ENCODE measurements at regions not wholly inside any gene's neighbourhood (a gene's known extent, or its start where the extent isn't known, plus 50 kb on each side); places are given as distances from the start of the nearest gene placed in this dataset.

DNA sequence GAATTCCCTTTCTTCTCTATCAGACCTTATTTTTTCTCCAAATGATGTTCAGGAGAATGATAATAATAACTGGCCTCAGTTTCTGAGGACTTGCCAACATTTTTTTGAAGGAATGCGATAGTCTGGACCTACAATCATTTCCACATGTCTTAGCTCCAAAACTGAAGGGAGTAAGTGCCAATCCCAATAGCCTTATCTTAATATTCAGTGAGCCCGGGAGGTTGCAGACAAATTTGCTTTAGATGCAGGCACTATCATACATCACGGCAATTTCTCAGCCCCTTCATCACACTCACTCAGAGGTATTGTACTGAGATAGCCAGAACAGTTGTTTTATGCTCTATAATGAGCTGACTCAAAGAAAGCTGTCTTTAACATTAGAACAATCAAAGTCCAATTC, 796.9 kb downstream of the ADGRL2 start:
- DNase-seq (ENCODE audit: low spot score): no peak
- Mint-ChIP-seq H3K27ac (no peak overlapping the region), H3K36me3 (ENCODE audit: low read depth) (no peaks in the 10 kb centered on the region), H3K27me3 (ENCODE audit: low read depth) (no peaks in the 10 kb centered on the region), H3K4me3 (no peak overlapping the region), H3K4me1 (ENCODE audit: low read depth) (peaks cover 2% of the 10 kb centered on the region), H3K9me3 (no peaks in the 10 kb centered on the region)

DNA sequence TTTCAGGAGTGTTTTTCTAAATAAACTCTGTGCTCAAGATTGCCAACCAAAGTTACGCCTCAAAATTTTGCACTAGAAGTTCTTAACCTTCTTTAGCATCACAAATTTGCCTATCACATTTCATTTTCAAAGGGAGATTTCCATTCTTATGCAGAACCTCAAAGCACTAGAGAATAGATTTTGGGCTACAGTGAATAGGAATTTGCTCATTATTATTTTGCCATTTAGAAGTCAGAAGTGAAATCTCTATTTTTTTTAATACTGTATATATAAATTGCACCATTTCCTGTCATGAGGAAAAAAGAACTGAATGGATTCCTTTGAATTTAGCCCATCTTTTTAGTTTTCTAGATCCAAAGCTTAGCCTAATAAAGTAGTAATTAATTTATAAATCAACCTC, 796.4 kb downstream of the ADGRL2 start:
- Mint-ChIP-seq H3K36me3 (ENCODE audit: low read depth) (no peaks in the 10 kb centered on the region), H3K27ac (no peak overlapping the region), H3K9me3 (no peaks in the 10 kb centered on the region), H3K4me3 (no peak overlapping the region), H3K4me1 (ENCODE audit: low read depth) (peaks cover 2% of the 10 kb centered on the region), H3K27me3 (ENCODE audit: low read depth) (no peaks in the 10 kb centered on the region)
- no peak for DNase-seq (ENCODE audit: low spot score)

DNA sequence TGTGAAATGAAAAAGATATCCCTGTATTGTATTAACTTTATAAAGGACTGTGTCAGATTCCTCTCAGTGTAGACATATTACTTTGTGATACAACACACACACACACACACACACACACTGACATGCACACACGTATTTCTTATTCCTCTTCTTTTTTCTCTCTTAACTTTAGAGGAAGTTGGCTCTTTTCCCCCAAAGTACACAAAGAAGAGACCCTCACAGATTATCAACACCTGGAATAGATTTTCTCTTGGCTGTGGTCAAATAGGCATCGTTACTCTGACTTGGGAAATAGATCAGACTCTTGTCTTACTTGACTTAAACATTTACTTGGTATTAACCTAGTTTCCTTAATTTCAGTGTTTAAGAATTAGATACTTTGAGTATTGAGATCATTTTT, 792.8 kb downstream of the ADGRL2 start:
- Mint-ChIP-seq H3K27ac (no peak overlapping the region), H3K4me1 (ENCODE audit: low read depth) (no peaks in the 10 kb centered on the region), H3K9me3 (no peaks in the 10 kb centered on the region), H3K36me3 (ENCODE audit: low read depth) (no peaks in the 10 kb centered on the region), H3K27me3 (ENCODE audit: low read depth) (no peaks in the 10 kb centered on the region), H3K4me3 (no peak overlapping the region)
- DNase-seq (ENCODE audit: low spot score): no peak

GRCh38 chr1:82589588-82589987, 788.9 kb downstream of the ADGRL2 start:
- H3K4me3 Mint-ChIP-seq: no peak overlapping the region
- H3K27me3 Mint-ChIP-seq (ENCODE audit: low read depth): no peaks in the 10 kb centered on the region
- H3K27ac Mint-ChIP-seq: no peak overlapping the region
- no peak for DNase-seq (ENCODE audit: low spot score)
- H3K9me3 Mint-ChIP-seq: no peaks in the 10 kb centered on the region
- H3K4me1 Mint-ChIP-seq (ENCODE audit: low read depth): no peaks in the 10 kb centered on the region
- no peaks in the 10 kb centered on the region for H3K36me3 Mint-ChIP-seq (ENCODE audit: low read depth)

- no peaks in the 10 kb centered on the region for H3K27me3 Mint-ChIP-seq (ENCODE audit: low read depth)
- H3K36me3 Mint-ChIP-seq (ENCODE audit: low read depth): no peaks in the 10 kb centered on the region
- DNase-seq (ENCODE audit: low spot score): no peak
- H3K4me1 Mint-ChIP-seq (ENCODE audit: low read depth): no peaks in the 10 kb centered on the region
- no peak overlapping the region for H3K4me3 Mint-ChIP-seq
- no peak overlapping the region for H3K27ac Mint-ChIP-seq
- H3K9me3 Mint-ChIP-seq: peaks cover 3% of the 10 kb centered on the region
Observed at GRCh38 chr1:82587371-82587770, 786.6 kb downstream of the ADGRL2 start.

DNA sequence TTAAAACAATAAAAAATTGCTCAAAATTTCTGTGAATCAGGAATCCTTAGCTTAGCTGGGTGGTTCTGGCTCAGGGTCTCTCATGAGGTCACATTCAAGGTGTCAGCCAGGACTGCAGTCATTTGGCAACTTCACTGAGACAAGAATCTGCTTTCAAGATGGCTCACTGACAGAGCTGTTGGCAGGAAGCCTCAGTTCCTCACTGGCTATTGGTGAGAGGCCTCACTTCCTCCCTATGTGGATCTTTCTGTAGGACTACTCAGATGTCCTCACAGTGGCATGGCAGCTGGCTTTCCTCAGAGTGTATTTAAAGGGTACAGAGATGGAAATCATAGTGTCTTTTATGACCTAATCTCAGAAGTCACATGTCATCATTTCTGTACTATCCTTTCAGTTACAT, 785.7 kb downstream of the ADGRL2 start:
- Mint-ChIP-seq H3K36me3 (ENCODE audit: low read depth) (no peaks in the 10 kb centered on the region), H3K27me3 (ENCODE audit: low read depth) (no peaks in the 10 kb centered on the region), H3K27ac (no peak overlapping the region), H3K4me1 (ENCODE audit: low read depth) (no peaks in the 10 kb centered on the region), H3K4me3 (no peak overlapping the region), H3K9me3 (peaks cover 3% of the 10 kb centered on the region)
- no peak for DNase-seq (ENCODE audit: low spot score)

DNA sequence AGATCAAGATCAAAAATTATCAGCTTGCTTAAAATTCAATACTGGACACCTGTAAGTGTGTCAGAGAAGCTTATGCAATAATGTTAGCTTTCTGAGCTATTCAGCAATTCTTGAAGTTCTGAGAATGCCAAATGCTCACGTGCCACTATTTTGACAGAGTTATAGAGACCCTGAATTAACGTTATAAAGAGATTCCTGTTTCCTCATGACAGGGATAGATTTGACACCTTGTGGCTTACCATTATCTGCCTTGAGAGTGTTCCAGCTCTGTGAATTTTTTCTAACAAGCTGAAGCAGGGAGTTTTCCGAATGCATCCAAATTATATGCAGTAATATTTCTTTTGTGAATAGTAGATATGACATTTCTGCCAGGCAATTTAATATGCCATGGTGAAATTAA, 781.6 kb downstream of the ADGRL2 start:
- no peak overlapping the region for H3K27ac Mint-ChIP-seq
- H3K36me3 Mint-ChIP-seq (ENCODE audit: low read depth): no peaks in the 10 kb centered on the region
- DNase-seq (ENCODE audit: low spot score): no peak
- H3K4me3 Mint-ChIP-seq: no peak overlapping the region
- no peaks in the 10 kb centered on the region for H3K27me3 Mint-ChIP-seq (ENCODE audit: low read depth)
- peaks cover 3% of the 10 kb centered on the region for H3K9me3 Mint-ChIP-seq
- H3K4me1 Mint-ChIP-seq (ENCODE audit: low read depth): no peaks in the 10 kb centered on the region

GRCh38 chr1:82578086-82578726, 777.5 kb downstream of the ADGRL2 start:
- Mint-ChIP-seq H3K27ac (no peak overlapping the region), H3K27me3 (ENCODE audit: low read depth) (no peaks in the 10 kb centered on the region), H3K9me3 (peaks cover 2% of the 10 kb centered on the region)

GRCh38 chr1:82567348-82567747, 766.6 kb downstream of the ADGRL2 start:
- Mint-ChIP-seq H3K9me3 (no peaks in the 10 kb centered on the region), H3K4me3 (no peak overlapping the region), H3K36me3 (ENCODE audit: low read depth) (no peaks in the 10 kb centered on the region), H3K4me1 (ENCODE audit: low read depth) (no peaks in the 10 kb centered on the region), H3K27me3 (ENCODE audit: low read depth) (no peaks in the 10 kb centered on the region), H3K27ac (no peak overlapping the region)
- DNase-seq (ENCODE audit: low spot score): no peak

More at GRCh38 chr1:82578086-82578726, 777.5 kb downstream of the ADGRL2 start:
- H3K4me1 Mint-ChIP-seq (ENCODE audit: low read depth): no peaks in the 10 kb centered on the region
- H3K36me3 Mint-ChIP-seq (ENCODE audit: low read depth): no peaks in the 10 kb centered on the region
- no peak for DNase-seq (ENCODE audit: low spot score)
- no peak overlapping the region for H3K4me3 Mint-ChIP-seq

GRCh38 chr1:82565546-82565945, 764.8 kb downstream of the ADGRL2 start:
- no peaks in the 10 kb centered on the region for H3K4me1 Mint-ChIP-seq (ENCODE audit: low read depth)
- no peak overlapping the region for H3K4me3 Mint-ChIP-seq
- no peaks in the 10 kb centered on the region for H3K36me3 Mint-ChIP-seq (ENCODE audit: low read depth)
- H3K9me3 Mint-ChIP-seq: no peaks in the 10 kb centered on the region
- no peak for DNase-seq (ENCODE audit: low spot score)
- no peak overlapping the region for H3K27ac Mint-ChIP-seq
- no peaks in the 10 kb centered on the region for H3K27me3 Mint-ChIP-seq (ENCODE audit: low read depth)

- no peak for DNase-seq (ENCODE audit: low spot score)
- Mint-ChIP-seq H3K9me3 (no peaks in the 10 kb centered on the region), H3K27ac (no peak overlapping the region), H3K36me3 (ENCODE audit: low read depth) (no peaks in the 10 kb centered on the region), H3K4me1 (ENCODE audit: low read depth) (no peaks in the 10 kb centered on the region), H3K4me3 (no peak overlapping the region), H3K27me3 (ENCODE audit: low read depth) (no peaks in the 10 kb centered on the region)
Observed at GRCh38 chr1:82565146-82565545, 764.4 kb downstream of the ADGRL2 start.

GRCh38 chr1:82564333-82564732, 763.6 kb downstream of the ADGRL2 start:
- Mint-ChIP-seq H3K27ac (no peak overlapping the region), H3K36me3 (ENCODE audit: low read depth) (no peaks in the 10 kb centered on the region), H3K4me1 (ENCODE audit: low read depth) (no peaks in the 10 kb centered on the region), H3K4me3 (no peak overlapping the region), H3K9me3 (no peaks in the 10 kb centered on the region), H3K27me3 (ENCODE audit: low read depth) (no peaks in the 10 kb centered on the region)
- DNase-seq (ENCODE audit: low spot score): no peak

DNA sequence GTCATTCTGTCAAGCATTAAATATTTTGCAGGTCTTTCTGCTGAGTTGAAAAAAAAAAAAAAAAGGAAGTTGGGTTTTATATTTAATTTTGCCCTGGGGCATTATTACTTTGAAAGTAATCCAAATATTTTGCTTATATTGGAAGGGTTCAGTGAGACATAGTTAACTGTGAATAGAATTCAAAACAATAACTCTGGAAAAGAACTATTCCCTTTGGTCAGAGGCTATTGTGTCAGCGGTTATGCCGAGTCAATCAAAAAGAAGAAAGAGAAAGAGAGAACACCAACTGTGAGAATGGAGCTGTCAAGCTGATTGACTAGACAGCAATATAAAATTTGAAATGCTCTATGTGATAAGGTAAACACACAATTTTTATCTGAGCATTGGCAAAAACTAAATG, 761.7 kb downstream of the ADGRL2 start:
- no peak overlapping the region for H3K27ac Mint-ChIP-seq
- H3K9me3 Mint-ChIP-seq: no peaks in the 10 kb centered on the region
- no peaks in the 10 kb centered on the region for H3K27me3 Mint-ChIP-seq (ENCODE audit: low read depth)
- H3K36me3 Mint-ChIP-seq (ENCODE audit: low read depth): no peaks in the 10 kb centered on the region
- H3K4me3 Mint-ChIP-seq: no peak overlapping the region
- no peak for DNase-seq (ENCODE audit: low spot score)
- H3K4me1 Mint-ChIP-seq (ENCODE audit: low read depth): no peaks in the 10 kb centered on the region

- Mint-ChIP-seq H3K27ac (no peak overlapping the region), H3K4me1 (ENCODE audit: low read depth) (no peaks in the 10 kb centered on the region), H3K36me3 (ENCODE audit: low read depth) (no peaks in the 10 kb centered on the region), H3K4me3 (no peak overlapping the region), H3K9me3 (no peaks in the 10 kb centered on the region), H3K27me3 (ENCODE audit: low read depth) (no peaks in the 10 kb centered on the region)
- no peak for DNase-seq (ENCODE audit: low spot score)
Observed at GRCh38 chr1:82560566-82560965, 759.8 kb downstream of the ADGRL2 start.

- H3K4me3 Mint-ChIP-seq: no peak overlapping the region
- H3K9me3 Mint-ChIP-seq: peaks cover 6% of the 10 kb centered on the region
- no peak overlapping the region for H3K27ac Mint-ChIP-seq
- no peaks in the 10 kb centered on the region for H3K36me3 Mint-ChIP-seq (ENCODE audit: low read depth)
- no peaks in the 10 kb centered on the region for H3K27me3 Mint-ChIP-seq (ENCODE audit: low read depth)
- no peaks in the 10 kb centered on the region for H3K4me1 Mint-ChIP-seq (ENCODE audit: low read depth)
- DNase-seq (ENCODE audit: low spot score): no peak
Observed at GRCh38 chr1:82555501-82555900, 754.8 kb downstream of the ADGRL2 start.

All from T-helper 2 cell treated with Interferon-gamma antibody and Interleukin-4, amounts not matched to agents 5 μg/mL and 100 μg/mL, for 36 hours (primary cell).